GM18499 (cell line): ENCODE measurements at regions not wholly inside any gene's neighbourhood (a gene's known extent, or its start where the extent isn't known, plus 50 kb on each side); places are given as distances from the start of the nearest gene placed in this dataset.

ENCODE experiments used
- ATAC-seq: cut with Tn5 transposase; IDR thresholded peaks from one replicate; pipeline ENCODE4 v1.9.1; 2021; ENCODE audit warnings: moderate number of reproducible peaks; ENCODE audit not compliant: insufficient read depth, unreplicated experiment

DNA sequence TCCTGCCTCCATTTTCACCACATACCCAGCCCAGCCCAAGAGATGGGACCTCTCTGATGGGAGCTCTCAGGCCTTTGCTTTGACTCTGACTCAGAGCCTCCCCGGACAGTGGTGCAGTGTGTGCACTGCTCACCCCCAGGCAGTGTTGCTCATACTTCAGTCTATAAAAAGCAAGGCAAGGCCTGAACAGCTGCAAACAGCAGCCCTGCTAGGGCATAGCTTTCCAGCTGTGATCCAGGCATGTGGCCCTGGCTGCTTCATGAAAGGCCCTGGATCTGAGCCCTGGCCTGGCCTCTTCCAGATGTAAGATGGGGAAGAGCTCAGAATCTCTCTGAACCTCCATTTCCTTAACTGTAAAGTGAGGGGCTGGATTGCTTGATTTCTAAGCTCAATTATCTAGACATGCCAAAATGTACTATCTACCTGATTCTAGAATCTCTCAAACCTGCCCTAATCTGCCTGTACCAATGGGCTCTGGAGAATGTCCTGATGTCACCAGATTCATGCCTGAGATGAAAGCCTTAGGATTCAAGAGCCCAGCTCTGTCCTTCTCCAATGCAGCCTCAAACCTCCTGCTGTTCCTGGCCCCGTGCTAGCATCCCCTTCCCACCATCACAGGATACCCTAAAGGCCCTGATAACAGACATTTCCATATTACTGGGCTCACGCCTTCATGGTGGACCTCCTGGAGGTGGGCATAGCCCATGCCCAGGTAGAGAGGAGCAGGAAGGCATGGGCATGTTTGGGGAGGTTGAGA is 206.9 kb downstream of the ARL4C start:
- no peak for ATAC-seq

DNA sequence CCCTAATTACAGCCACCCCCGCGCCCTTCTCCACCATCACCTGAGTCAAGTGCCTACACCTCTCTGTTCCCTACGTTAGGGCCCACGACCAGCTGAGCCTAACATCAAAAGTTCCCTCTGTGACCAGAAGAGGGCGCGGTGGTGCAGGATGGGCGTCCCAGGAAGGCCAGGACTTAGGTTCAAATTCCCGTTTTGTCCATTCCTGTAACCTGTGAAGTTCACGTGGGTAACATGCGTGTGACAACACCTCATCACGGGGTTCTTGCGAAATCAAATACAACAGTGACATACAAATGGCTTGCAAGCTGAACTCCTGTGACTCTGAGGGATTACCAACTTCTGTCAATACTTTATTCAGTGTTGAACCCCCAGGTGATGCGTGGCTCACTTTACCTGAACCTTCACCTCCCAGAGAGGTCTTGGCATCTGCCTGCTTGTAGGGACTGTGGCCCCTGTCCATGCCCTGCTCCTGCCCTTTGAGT is 207.9 kb downstream of the ARL4C start:
- ATAC-seq = no peak

DNA sequence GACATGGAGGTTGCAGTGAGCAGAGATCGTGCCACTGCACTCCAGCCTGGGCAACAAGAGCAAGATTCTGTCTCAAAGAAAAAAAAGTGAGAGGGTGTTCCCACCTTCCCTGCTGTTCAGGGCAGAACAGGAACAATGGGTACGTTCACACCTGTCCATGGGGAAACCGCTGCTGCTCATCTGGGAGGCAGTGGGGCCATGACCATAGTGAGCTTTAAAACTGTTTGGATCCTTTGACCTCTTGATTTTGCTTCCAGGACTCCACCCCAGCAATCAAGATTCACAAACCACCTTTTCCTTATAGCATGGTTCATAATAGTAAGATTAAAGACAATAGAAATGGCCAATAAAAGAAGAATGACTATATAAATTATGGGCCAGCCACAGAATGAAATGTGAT is 209.2 kb downstream of the ARL4C start:
- ATAC-seq = no peak

DNA sequence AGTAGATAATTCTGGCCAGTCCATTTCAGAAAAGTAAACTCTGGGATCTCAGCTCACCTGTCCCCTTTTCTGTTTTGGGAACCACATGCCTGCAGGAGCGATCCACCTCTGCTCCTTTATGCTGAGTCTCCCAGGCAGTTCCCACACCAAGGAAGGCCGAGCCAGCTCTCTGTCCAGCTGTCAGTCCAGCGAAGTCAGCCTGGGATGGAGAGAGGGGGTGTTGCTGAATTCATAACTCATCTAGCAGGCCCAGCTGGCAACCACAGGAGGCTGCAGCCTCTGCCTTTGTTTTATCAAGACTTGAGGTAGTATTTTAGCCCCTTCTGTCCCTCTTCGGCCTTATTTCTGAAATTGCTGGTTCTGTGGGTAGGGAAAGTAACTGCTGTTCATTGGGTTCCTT is 209.9 kb downstream of the ARL4C start:
- no peak for ATAC-seq

DNA sequence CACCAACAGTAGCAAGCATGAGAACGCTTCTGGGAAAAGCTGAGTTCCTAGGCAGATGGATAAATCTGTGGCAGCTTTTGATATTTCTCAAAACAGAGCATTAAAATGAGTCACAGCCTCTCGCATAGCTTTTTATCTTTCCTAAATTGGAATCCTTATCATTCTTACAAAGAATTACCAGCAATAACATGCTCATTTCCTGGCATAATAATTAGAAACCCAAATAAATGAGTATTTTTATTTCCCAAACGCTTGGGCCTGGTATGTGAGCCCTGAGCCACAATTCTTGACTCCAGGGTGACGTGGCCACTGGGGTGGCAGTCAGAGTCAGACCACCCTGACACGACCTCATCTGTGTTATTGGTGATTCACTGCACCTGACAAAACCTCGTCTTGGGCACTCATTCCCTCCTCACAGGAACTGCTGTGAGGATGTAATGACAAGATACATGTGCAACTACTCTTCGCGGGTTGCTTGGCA is 210.7 kb downstream of the ARL4C start:
- ATAC-seq = no peak

DNA sequence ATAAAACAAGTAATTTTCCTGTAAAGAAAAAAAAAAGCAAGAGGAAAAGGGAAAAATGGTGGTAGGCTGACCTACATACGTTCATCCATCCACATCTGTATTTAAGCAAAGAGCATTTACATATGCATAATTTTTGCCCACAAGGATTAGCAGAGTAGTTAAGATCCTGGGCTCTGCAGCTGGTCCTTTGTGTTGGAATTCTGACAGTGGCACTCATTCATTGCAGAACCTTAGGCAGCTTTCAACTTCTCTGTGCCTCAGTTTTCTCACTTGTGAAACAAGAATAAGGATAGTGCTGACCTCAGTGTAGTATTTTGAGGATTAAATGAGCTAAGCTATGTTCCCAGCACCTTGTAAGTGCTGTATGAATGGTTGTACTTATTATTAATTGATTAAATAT is 211.3 kb downstream of the ARL4C start:
- no peak for ATAC-seq

DNA sequence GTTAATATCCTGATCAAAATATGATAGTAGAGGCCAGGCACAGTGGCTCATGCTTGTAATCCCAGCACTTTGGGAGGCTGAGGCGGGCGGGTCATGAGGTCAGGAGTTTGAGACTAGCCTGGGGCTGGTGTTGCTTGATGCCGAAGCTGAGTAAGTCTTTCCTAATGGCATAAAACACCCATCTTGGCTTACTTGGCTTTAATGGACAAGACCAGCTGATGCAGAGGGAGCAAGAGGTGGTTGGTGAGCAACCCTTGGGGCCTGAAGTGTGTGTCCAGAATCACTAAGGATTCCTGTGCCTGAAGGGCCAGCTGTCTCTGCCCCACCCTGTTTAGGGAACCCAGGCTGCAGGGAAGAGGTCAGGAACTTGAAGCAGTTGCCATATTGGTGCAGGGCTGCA is 217.2 kb downstream of the ARL4C start:
- no peak for ATAC-seq

DNA sequence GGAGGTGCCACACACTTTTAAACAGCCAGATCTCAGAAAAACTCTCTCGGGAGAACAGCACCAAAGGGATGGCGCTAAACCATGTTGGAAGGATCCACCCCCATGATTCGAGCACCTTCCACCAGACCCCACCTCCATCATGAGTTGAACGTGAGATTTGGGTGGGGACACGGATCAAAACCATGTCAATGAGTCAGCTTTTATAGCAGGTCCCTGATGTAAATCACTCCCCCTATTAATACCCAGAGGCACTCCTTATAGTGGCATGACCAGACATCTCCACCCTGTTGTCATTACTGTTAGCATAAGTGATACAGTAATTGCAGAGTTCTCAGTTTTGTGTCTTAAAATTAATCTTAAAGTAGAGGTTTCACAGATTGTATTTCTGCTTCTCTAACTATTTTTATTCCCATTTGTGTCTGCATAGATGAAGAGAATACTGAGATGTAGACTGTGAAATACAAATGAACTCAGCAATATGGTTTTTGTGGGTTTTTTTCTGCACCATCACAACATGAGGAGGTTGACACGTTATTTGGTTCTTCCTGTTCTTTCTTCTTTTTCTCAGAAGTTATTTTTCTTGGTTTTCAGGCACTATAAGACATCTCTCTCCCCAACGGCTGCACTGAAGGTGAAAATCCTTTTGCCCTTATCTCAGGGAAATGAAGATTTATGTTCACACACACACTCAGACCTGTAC is 218.2 kb downstream of the ARL4C start:
- no peak for ATAC-seq

DNA sequence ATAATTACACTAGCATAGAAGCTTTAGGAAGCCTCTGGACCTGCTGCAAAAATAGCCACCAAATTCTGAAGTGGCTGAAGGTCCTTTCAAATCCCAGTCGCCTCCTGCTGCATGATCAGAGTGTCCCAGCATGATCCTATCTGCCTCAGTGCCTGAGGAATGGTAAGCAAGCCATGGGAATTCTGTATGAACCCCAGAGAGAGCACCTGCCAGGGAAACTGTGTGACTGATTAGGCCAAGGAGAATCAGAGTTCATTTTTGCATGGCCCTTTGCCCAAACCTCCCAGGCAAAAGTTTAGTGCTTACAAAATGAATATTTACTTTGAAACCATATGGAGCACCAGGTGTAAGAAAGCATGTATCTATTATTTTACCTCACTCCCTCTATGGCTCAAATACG is 221.4 kb downstream of the ARL4C start:
- ATAC-seq = no peak

DNA sequence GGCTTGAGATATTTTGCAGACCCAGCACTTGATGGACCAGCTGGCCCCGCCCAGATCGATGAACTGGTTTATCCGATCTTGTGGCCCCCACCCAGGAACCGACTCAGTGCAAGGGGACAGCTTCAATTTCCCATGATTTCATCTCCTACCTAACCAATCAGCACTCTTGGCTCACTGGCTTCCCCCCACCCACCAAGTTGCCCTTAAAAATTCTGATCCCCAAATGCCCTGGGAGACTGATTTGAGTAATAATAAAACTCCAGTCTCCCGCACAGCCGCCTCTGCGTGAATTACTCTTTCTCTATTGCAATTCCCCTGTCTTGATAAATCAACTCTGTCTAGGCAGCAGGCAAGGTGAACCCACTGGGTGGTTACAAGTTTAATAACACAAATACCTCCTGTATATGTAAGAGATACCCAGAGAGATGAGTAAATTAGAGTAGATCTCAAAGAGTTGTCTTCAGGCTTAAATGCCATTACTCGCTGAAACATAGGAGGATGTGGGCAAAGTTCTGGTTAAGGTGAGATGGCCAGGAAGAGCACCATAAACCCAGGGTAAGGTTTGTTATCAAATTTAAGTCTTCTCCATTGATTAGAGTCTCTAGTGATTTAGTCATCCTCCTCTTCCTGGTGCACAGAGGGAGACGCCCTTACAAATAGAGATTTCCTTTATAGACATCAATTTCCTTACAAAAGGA is 222.8 kb downstream of the ARL4C start:
- no peak for ATAC-seq

DNA sequence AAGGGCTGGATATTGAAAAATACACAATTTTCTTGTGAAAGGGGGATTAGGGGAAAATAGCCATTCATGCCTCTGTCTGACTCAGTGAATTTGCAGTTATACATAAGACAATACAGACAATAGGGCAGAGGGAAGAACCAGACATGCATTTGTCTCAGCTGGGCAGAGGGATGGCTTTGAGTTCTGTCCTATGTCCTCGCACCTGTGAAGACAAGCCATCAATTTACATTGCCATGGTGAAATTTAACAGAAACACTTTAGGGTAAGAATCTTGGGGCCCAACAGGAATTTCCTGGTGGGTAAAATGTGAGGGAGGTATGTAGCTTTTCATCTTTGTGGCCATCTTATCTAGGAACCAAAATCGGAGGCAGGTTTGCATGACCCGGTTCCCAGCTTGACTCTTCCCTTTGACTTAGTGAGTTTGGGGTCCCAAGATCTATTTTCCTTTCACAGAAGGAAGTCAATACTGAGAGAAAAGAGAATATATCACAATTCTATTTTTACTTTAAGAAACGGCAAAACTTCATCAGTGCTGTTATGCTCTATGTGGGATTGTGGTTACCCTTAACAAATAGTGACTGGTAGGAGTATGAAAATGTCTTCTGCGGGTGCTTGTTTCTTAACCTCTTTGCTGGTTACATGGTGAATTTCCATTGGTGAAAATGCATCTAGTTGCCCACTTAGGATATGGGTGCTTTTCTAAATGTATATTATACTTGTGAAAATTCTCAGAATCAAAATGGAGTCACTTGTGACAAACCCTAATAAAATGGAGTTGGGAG is 221.8 kb downstream of the SPP2 start:
- no peak for ATAC-seq

DNA sequence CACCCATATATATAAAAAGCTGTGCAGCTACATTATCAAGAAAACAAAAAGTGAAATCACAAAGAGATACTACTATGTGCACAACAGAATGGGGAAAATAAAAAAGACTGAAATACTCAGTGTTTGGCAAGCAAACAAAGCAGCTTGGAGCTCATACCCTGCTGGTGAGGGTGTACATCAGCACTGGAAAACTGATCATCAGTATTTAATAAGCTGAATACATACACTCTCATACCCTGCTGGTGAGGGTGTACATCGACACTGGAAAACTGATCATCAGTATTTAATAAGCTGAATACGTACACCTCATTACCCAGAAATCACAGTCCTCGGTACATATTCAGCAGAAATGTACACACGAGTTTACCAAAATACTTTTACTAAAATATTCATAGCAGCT is 220.8 kb downstream of the SPP2 start:
- no peak for ATAC-seq

DNA sequence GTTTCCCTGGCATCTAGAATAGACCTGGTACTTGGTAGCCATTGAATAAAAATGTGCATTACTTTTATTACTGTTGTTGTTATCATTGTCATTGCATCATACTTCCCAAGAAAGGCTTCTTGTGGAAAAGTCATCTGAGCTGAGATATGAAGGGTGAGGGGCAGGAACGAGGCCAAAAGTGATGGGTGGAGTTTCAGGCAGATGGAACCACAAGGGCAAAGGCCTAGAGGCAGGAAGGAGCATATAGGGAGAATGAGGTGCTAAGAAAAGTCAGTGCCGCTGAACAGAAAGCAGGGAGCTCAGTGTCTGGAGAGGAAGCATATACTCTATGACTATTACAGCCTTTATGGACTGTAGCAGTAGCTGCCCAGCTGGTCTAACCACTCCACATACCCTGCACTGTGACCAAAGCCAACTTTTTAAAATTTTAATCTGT is 219.3 kb downstream of the SPP2 start:
- no peak for ATAC-seq

DNA sequence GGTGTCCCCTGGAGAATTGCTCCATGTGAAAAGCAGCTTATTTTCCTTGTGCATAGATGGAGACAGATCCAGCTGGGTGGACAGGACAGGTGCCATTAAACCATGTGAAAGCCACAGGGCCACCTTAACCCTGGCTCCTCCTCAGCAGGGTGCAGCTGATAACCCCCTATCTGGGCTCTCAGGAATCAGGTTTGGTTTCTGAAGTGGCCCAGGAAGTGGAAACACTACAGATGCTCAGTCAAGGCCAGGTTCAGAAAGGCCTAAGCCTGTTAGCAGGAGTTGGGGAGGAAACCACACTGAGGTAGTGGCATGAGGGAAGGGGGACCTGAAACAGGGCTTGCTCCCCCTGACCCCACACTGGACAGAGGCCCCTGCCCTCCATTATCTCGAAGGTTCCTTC is 217.0 kb downstream of the SPP2 start:
- no peak for ATAC-seq

DNA sequence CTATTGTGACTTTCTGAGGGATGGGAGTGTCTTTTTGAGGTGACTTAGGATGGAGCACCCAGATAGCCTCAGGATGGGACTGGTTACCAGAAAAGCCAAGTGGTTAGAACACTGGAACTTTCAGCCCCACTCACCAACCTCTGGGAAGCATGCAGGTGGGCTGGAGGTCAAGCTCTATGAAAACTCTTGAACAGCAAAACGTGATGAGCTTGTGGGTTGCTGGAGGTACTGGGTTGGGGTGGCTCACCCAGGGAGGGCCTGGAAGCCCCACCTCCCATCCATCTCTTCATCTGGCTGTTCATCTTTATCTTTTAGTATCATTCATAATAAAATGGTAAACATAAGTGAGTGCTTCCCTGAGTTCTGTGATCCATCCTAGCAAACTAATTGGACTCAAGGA is 216.4 kb downstream of the SPP2 start:
- ATAC-seq = no peak

DNA sequence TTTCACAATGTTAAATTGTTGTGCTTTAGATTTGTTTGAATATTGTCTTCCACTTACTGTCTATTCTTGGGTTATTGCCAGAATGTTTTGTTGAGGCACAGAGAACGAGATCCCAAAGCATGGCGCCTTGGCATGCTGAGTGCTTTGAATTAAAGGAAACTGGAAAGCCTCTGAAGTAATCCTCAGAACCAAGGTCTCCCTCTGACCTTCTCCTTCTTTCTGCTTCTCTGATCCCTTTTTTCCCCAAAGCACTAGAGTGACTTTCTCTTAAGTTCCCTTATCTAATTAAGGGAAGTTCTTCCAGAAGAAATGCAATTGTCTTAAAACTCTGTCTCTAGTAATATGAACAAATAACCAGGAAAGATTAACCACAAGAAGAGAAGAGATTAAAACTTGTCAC is 214.7 kb downstream of the SPP2 start:
- ATAC-seq = no peak

DNA sequence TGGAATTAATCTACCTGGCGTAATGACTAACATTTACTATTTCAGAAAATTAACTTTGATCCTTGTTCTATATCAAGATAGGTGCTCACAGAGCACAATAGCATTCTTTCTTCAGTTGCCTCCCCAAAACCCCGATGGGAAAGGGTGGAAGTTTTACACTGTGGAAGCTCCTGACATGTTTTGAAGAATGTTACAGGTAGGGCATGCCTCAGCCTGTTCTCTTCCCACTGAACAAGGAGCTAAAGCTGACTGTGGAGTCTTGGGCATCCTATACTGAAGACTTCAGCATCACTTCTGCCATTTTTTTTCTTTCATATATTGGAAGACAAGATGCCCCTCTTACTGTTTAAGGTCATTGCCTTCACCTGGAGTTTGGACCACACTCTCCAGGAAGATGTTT is 211.2 kb downstream of the SPP2 start:
- ATAC-seq = no peak

DNA sequence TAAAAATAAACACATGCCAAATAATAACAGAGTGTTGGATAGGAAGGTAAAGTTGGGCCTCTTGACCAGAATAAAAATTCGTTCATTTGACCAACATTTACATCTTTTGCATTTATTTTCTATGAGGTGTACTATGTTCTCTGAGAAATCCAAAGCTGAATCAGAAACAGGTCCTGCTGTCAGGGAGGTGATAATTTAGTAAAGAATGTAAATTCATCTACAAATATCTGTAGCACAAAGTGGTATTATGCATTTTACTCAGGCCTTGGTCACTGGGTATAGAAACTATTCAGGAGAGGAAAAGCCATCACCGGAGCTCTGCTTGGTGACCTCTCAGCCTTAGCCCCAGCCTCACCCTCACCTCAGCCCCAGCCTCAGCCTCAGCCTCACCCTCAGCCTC is 208.9 kb downstream of the SPP2 start:
- ATAC-seq = no peak

DNA sequence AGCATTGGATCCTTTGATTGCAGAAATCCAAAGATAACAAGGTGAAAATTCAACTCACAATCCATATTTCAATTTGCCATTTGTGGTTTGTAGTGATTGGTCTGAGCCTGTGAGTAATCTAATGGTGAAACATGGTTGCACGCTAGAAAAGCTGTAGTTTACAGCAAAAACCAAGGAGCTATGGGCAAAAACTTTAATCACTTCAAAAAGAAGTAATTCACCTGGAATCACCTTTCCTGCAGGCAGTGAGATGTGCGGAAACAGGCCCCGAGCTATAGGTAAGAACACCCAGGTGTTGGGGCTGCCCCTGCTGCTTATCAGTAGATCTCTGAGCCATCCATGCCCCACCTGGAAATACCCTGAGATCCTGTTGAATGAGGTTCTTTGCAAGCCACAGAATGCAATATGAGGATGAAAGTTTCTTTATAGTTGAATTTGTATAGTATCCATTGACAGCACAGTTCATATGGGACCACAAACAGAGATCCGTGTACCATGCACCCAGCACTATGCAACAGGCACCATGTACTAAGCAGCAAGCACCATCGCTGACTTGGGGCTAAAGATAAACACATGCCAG is 208.2 kb downstream of the SPP2 start:
- ATAC-seq = no peak
